CD4-positive, CD25-positive, alpha-beta regulatory T cell (primary cell): ENCODE measurements at regions not wholly inside any gene's neighbourhood (a gene's known extent, or its start where the extent isn't known, plus 50 kb on each side); places are given as distances from the start of the nearest gene placed in this dataset.

Experiments
- ATAC-seq, 2 donors: fragments of 150-1000 bp; cut with Tn5 transposase; one replicate each; pipeline ENCODE4 v1.10.0; 2021; ENCODE audit warnings: low read depth in 2 of 2, moderate number of reproducible peaks in 2 of 2, moderate library complexity in 1 of 2
- DNase-seq, 3 donors: peaks; one replicate each; pipeline versions ENCODE4 v3.0.0 to v3.0.0-alpha.2; 2012 to 2022; ENCODE audit warnings: mixed read lengths in 1 of 3
- H3K27ac ChIP-seq: one replicate; pipeline ENCODE4 v1.7.0; 2013; ENCODE audit warnings: mild to moderate bottlenecking, low read length; ENCODE audit not compliant: insufficient read depth, poor library complexity, severe bottlenecking
- H3K27me3 ChIP-seq: one replicate; pipeline ENCODE4 v1.7.0; 2013; ENCODE audit warnings: low read length; ENCODE audit not compliant: control insufficient read depth, insufficient read depth
- H3K36me3 ChIP-seq: one replicate; pipeline ENCODE4 v1.7.0; 2013; ENCODE audit warnings: mild to moderate bottlenecking, low read length, moderate library complexity; ENCODE audit not compliant: control insufficient read depth, insufficient read depth
- H3K4me1 ChIP-seq: 2 replicates; pipeline ENCODE4 v1.7.0; 2013; ENCODE audit warnings: mild to moderate bottlenecking, low read length; ENCODE audit not compliant: insufficient read depth, control insufficient read depth, poor library complexity, severe bottlenecking
- H3K4me3 ChIP-seq: one replicate; pipeline ENCODE4 v1.7.0; 2013; ENCODE audit warnings: low read depth, mild to moderate bottlenecking, low read length, moderate library complexity
- H3K9me3 ChIP-seq, 2 experiments: 1 replicate in 1 of 2; 2 replicates in 1 of 2; pipeline ENCODE4 v1.7.0; 2013; ENCODE audit warnings: low read length in 2 of 2, mild to moderate bottlenecking in 1 of 2, moderate library complexity in 1 of 2; ENCODE audit not compliant: control insufficient read depth in 2 of 2
- H3K27ac Mint-ChIP-seq, 3 donors: one replicate each; pipeline ENCODE4 v1.8.0; 2020 to 2022; ENCODE audit warnings: mild to moderate bottlenecking in 3 of 3, mixed read lengths in 3 of 3, moderate library complexity in 2 of 3
- H3K27me3 Mint-ChIP-seq: one replicate; pipeline ENCODE4 v1.8.0; 2022; ENCODE audit warnings: mild to moderate bottlenecking, mixed read lengths
- H3K36me3 Mint-ChIP-seq: one replicate; pipeline ENCODE4 v1.8.0; 2020; ENCODE audit warnings: mixed read lengths
- H3K4me1 Mint-ChIP-seq, 4 donors: one replicate each; pipeline ENCODE4 v1.8.0; 2020 to 2022; ENCODE audit warnings: mixed read lengths in 4 of 4, mild to moderate bottlenecking in 1 of 4
- H3K4me3 Mint-ChIP-seq, 4 donors: one replicate each; pipeline ENCODE4 v1.8.0; 2020 to 2022; ENCODE audit warnings: mild to moderate bottlenecking in 4 of 4, mixed read lengths in 4 of 4, moderate library complexity in 3 of 4
- H3K9me3 Mint-ChIP-seq, 7 donors: one replicate each; pipeline ENCODE4 v1.8.0; 2020 to 2022; ENCODE audit warnings: mixed read lengths in 7 of 7, mild to moderate bottlenecking in 3 of 7, moderate library complexity in 2 of 7

DNA sequence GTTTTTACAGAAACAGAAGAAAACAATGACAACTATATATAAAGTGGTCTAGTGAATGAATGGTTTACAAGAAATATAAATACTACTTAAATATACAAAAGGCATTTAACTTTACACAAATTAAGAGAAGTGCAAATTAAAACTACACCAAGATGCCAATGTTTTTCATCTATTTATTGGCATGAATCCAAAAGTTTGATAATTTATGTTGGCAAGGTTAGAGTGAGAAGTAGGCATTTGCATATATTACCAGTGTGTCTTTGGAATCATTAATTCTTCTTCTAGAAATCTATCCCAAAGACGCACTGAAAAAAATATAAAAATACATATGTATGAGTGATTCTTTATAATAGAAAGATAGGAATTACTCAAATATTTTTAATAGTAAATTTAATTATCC, 457.4 kb downstream of the MDFIC start:
- H3K36me3 ChIP-seq = no peaks in the 10 kb centered on the region
- H3K27ac Mint-ChIP-seq = no peak overlapping the region
- H3K36me3 Mint-ChIP-seq = no peaks in the 10 kb centered on the region
- no peak overlapping the region for H3K27ac ChIP-seq
- no peaks in the 10 kb centered on the region for H3K9me3 Mint-ChIP-seq
- DNase-seq (no peak), ATAC-seq (no peak)
- no peaks in the 10 kb centered on the region for H3K27me3 ChIP-seq
- no peak overlapping the region for H3K4me3 ChIP-seq
- H3K4me3 Mint-ChIP-seq = no peak overlapping the region
- H3K9me3 ChIP-seq = no peaks in the 10 kb centered on the region
- H3K27me3 Mint-ChIP-seq = no peaks in the 10 kb centered on the region
- no peaks in the 10 kb centered on the region for H3K4me1 Mint-ChIP-seq
- H3K4me1 ChIP-seq = no peaks in the 10 kb centered on the region

DNA sequence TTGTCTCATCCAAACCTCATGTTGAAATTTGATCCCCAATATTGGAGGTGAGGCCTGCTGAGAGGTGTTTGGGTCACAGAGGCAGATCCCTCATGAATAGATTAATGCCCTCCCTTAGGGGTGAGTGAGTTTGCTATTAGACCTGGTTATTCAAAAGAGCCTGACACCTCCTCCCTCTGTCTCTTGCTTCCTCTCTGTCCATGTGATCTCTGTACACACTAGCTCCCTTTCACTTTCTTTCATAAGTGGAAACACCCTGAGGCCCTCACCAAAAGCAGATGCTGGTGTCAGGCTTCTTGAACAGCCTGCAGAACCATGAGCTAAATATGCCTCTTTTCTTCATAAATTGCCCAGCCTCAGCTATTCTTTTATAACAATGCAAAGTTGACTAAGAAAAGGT, 447.1 kb downstream of the MDFIC start:
- Mint-ChIP-seq H3K4me1 (no peaks in the 10 kb centered on the region), H3K36me3 (no peaks in the 10 kb centered on the region), H3K27me3 (peaks cover 5% of the 10 kb centered on the region), H3K27ac (peak overlapping the region in 1 of 3 donors; percentile 0), H3K9me3 (peaks cover 0 to 2% (median 0%) of the 10 kb centered on the region in 7 donors), H3K4me3 (no peak overlapping the region)
- DNase-seq = peak in 1 of 3 donors; percentile 3
- H3K27me3 ChIP-seq = no peaks in the 10 kb centered on the region
- no peak overlapping the region for H3K4me3 ChIP-seq
- H3K9me3 ChIP-seq = no peaks in the 10 kb centered on the region
- peak in 1 of 2 donors; percentile 28 for ATAC-seq
- H3K27ac ChIP-seq = no peak overlapping the region
- no peaks in the 10 kb centered on the region for H3K36me3 ChIP-seq
- no peaks in the 10 kb centered on the region for H3K4me1 ChIP-seq

DNA sequence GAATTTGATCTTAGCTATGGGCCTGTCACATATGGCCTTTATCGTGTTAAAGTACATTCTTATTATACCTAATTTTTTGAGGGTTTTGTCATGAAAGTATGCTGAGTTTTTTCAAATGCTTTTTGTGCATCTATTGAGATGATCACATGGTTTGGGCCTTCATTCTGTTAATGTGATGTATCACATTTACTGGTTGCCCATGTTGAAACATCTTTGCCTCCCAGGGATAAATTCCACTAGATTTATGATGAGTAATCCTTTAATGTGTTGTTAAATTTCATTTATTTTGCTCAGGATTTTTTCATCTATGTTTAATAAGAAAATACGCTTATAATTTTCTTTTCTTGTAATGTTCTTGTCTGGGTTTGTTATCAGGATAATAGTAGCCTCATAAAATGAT, 442.0 kb downstream of the MDFIC start:
- DNase-seq (no peak), ATAC-seq (no peak)
- Histone ChIP-seq H3K9me3 (no peaks in the 10 kb centered on the region), H3K4me1 (no peaks in the 10 kb centered on the region), H3K27me3 (no peaks in the 10 kb centered on the region), H3K36me3 (no peaks in the 10 kb centered on the region), H3K4me3 (no peak overlapping the region), H3K27ac (no peak overlapping the region)
- Mint-ChIP-seq H3K4me3 (no peak overlapping the region), H3K4me1 (no peaks in the 10 kb centered on the region), H3K9me3 (peaks cover 0 to 1% (median 0%) of the 10 kb centered on the region in 7 donors), H3K27ac (no peak overlapping the region), H3K36me3 (no peaks in the 10 kb centered on the region), H3K27me3 (no peaks in the 10 kb centered on the region)

DNA sequence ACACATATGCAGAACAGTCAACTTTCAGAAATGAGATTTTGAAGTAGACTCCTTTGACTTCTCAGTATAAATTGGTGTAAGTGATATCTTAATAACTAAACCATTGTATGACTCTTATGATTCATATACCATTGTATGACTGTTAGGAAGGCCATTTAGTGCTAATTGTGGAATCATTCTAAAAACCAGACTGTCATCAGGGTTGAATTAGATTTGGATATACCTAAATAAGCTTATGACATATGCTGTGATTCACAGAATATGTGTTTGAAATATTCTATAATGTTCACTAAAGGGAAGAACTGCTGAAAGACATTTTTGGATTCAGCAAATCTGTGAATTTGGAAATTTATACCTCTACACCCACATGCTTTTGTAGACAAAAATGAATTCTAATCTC, 438.1 kb downstream of the MDFIC start:
- no peaks in the 10 kb centered on the region for H3K36me3 Mint-ChIP-seq
- Histone ChIP-seq H3K36me3 (no peaks in the 10 kb centered on the region), H3K4me3 (no peak overlapping the region), H3K27ac (no peak overlapping the region), H3K9me3 (no peaks in the 10 kb centered on the region), H3K4me1 (no peaks in the 10 kb centered on the region), H3K27me3 (no peaks in the 10 kb centered on the region)
- ATAC-seq (no peak), DNase-seq (no peak)
- peaks cover 0 to 1% (median 0%) of the 10 kb centered on the region in 7 donors for H3K9me3 Mint-ChIP-seq
- H3K4me1 Mint-ChIP-seq = no peaks in the 10 kb centered on the region
- H3K27ac Mint-ChIP-seq = no peak overlapping the region
- H3K27me3 Mint-ChIP-seq = no peaks in the 10 kb centered on the region
- H3K4me3 Mint-ChIP-seq = no peak overlapping the region

DNA sequence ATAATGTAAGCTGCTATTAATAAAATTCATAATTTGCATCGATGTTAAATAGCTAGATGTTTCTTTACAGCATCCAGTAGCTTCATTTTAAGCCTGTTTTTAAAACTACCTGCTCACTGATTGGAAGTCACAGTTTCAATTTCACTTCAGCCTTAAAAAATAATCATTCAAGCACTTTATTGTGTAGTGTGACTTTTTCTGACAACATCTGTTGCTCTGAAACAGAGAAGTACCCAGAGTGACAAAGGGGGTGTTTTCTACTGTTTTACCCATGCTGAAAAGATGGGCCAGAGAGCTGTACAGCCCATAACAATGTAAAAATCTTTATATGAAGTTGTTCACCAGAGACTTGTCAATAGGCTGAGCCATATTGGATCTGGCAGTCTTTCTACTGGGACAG, 437.2 kb downstream of the MDFIC start:
- Mint-ChIP-seq H3K9me3 (peaks cover 0 to 1% (median 0%) of the 10 kb centered on the region in 7 donors), H3K4me1 (no peaks in the 10 kb centered on the region), H3K4me3 (no peak overlapping the region), H3K27me3 (no peaks in the 10 kb centered on the region), H3K36me3 (no peaks in the 10 kb centered on the region), H3K27ac (no peak overlapping the region)
- no peaks in the 10 kb centered on the region for H3K36me3 ChIP-seq
- no peaks in the 10 kb centered on the region for H3K4me1 ChIP-seq
- H3K27ac ChIP-seq = no peak overlapping the region
- DNase-seq = no peak
- H3K9me3 ChIP-seq = no peaks in the 10 kb centered on the region
- ATAC-seq = no peak
- H3K27me3 ChIP-seq = no peaks in the 10 kb centered on the region
- H3K4me3 ChIP-seq = no peak overlapping the region

DNA sequence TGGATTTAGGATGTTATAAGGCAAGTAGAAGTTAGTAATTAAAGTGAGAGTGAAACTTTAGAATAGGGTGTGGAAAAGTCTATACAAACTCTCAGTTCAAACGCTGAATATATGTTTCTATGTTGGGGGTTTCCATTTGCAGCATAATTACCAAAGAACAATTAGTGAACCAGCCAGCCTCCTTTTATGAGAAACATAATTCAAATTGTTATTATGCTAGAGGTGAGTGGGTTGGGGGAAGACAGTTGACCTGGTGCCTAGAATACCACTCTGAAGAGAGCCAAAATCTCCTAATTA, 435.8 kb downstream of the MDFIC start:
- no peak for ATAC-seq
- no peak overlapping the region for H3K27ac Mint-ChIP-seq

DNA sequence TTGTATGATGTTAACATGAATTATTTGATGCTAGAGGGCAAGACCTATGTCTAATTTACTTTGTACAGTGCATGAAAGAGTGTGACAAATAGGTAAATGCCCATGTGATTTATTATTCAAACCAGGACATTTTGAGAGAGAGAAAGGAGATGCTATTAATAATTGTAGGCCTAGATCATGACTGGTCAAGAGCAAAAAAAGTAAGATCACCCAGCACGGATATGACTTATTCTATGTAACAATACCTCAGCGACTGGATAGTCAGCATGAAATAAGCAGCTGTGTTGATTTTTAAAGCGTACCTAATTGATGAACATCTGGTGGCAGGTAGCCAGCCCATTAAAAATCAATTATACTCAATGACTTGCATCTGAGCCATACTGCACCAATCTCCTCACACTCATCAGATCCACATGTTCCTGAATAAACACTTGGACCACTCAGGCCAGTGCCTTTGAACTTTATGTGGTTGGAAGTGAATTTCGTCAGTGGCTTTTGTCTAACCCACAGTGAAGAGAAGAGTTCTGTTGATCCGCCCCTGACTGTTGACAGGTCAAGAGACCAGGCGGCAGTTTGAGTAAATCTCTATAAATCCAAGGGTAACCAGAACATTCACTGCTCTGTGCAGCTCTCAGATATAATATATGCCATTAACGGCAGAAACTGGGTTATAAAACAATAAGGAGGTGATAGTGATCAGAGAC, 435.3 kb downstream of the MDFIC start:
- no peak for DNase-seq
- no peak overlapping the region for H3K27ac ChIP-seq
- no peaks in the 10 kb centered on the region for H3K4me1 Mint-ChIP-seq
- no peaks in the 10 kb centered on the region for H3K27me3 ChIP-seq
- no peaks in the 10 kb centered on the region for H3K4me1 ChIP-seq
- no peak overlapping the region for H3K4me3 ChIP-seq
- no peaks in the 10 kb centered on the region for H3K27me3 Mint-ChIP-seq
- H3K27ac Mint-ChIP-seq = no peak overlapping the region
- H3K36me3 Mint-ChIP-seq = no peaks in the 10 kb centered on the region
- no peaks in the 10 kb centered on the region for H3K9me3 ChIP-seq
- no peak for ATAC-seq
- no peaks in the 10 kb centered on the region for H3K36me3 ChIP-seq
- no peak overlapping the region for H3K4me3 Mint-ChIP-seq
- peaks cover 0 to 1% (median 0%) of the 10 kb centered on the region in 7 donors for H3K9me3 Mint-ChIP-seq

More for the DNA sequence above, 435.8 kb downstream of the MDFIC start:
- H3K27me3 ChIP-seq = no peaks in the 10 kb centered on the region
- no peaks in the 10 kb centered on the region for H3K36me3 ChIP-seq
- Mint-ChIP-seq H3K9me3 (peaks cover 0 to 1% (median 0%) of the 10 kb centered on the region in 7 donors), H3K4me3 (no peak overlapping the region), H3K4me1 (no peaks in the 10 kb centered on the region), H3K27me3 (no peaks in the 10 kb centered on the region), H3K36me3 (no peaks in the 10 kb centered on the region)
- H3K4me3 ChIP-seq = no peak overlapping the region
- no peaks in the 10 kb centered on the region for H3K4me1 ChIP-seq
- no peak for DNase-seq
- H3K27ac ChIP-seq = no peak overlapping the region
- no peaks in the 10 kb centered on the region for H3K9me3 ChIP-seq

DNA sequence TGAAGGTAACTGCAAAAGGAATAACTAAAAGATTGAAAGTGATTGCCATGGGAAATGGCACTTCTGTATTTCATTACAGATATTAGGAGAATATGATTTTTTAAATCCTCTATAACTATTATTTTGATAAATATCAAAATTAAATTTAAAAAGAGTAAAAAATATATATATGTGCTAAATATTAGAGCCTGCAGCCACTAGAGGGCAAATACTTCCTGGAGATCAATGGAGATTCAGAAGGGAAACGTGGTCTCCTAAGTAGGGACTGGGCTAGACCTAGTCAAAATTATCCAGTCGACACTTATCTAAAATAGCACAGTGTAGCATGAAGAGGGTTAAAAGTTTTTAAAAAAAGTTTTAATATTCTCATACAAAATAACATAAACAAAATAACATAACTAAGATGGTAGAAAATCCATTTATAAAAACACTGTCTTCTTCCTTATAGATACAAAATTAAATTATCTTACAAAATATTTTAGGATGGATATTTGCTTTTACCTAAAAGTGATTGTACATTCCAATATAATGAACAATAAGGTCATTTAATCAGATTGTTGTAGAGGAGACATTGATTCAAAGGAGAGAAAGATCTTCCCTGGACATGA, 434.3 kb downstream of the MDFIC start:
- Mint-ChIP-seq H3K27me3 (no peaks in the 10 kb centered on the region), H3K4me1 (no peaks in the 10 kb centered on the region), H3K36me3 (no peaks in the 10 kb centered on the region), H3K9me3 (no peaks in the 10 kb centered on the region), H3K27ac (no peak overlapping the region), H3K4me3 (no peak overlapping the region)
- no peaks in the 10 kb centered on the region for H3K27me3 ChIP-seq
- DNase-seq (peak in 1 of 3 donors; percentile 12), ATAC-seq (no peak)
- no peaks in the 10 kb centered on the region for H3K36me3 ChIP-seq
- H3K4me3 ChIP-seq = no peak overlapping the region
- no peaks in the 10 kb centered on the region for H3K4me1 ChIP-seq
- no peak overlapping the region for H3K27ac ChIP-seq
- no peaks in the 10 kb centered on the region for H3K9me3 ChIP-seq
